H54 (cell line): ENCODE measurements at regions not wholly inside any gene's neighbourhood (a gene's known extent, or its start where the extent isn't known, plus 50 kb on each side); places are given as distances from the start of the nearest gene placed in this dataset.
"Not testable (repeated sequence)": the region's sequence is repeated elsewhere in the genome, so short reads cannot be mapped to it uniquely, and the experiment has no call there.

Source experiments
- DNase-seq: peaks from one replicate; pipeline ENCODE4 v3.0.0; 2011; ENCODE audit warnings: low spot score, mixed read lengths; ENCODE audit not compliant: insufficient read length
- FAIRE-seq: peaks from 3 replicates; lab custom pipeline; 2011; peaks lifted over from hg19 to GRCh38; lab: Jason Lieb, UNC
- POLR2A ChIP-seq: IDR thresholded peaks from 2 replicates; pipeline ENCODE4 v1.6.1; 2011; ENCODE audit warnings: low read depth, mild to moderate bottlenecking, low read length

GRCh38 chr3:34511891-34512290 lies 713.5 kb downstream of the PDCD6IP start:
- no peak for DNase-seq
- TF ChIP-seq POLR2A: no peak
- no peak for FAIRE-seq

- DNase-seq, FAIRE-seq: not testable (repeated sequence)
These were observed 720.6 kb downstream of the PDCD6IP start for GRCh38 chr3:34519008-34519407.

GRCh38 chr3:34531156-34531555 lies 732.7 kb downstream of the PDCD6IP start:
- FAIRE-seq (no peak), DNase-seq (no peak)
- no peak for TF ChIP-seq POLR2A

- FAIRE-seq (no peak), DNase-seq (no peak)
- TF ChIP-seq POLR2A: no peak
These were observed 735.0 kb downstream of the PDCD6IP start for GRCh38 chr3:34533451-34533850.

- DNase-seq (no peak), FAIRE-seq (no peak)
- TF ChIP-seq POLR2A: no peak
These were observed 735.6 kb downstream of the PDCD6IP start for GRCh38 chr3:34534013-34534412.

GRCh38 chr3:34544136-34544535 lies 745.7 kb downstream of the PDCD6IP start:
- FAIRE-seq (no peak), DNase-seq (no peak)
- no peak for TF ChIP-seq POLR2A

GRCh38 chr3:34547297-34547920 lies 749.0 kb downstream of the PDCD6IP start:
- no peak for DNase-seq
- no peak for FAIRE-seq

GRCh38 chr3:34567266-34567665 lies 768.8 kb downstream of the PDCD6IP start:
- DNase-seq (no peak), FAIRE-seq (no peak)
- no peak for TF ChIP-seq POLR2A

More at GRCh38 chr3:34547297-34547920, 749.0 kb downstream of the PDCD6IP start:
- TF ChIP-seq POLR2A: no peak

GRCh38 chr3:34568766-34569165 lies 770.3 kb downstream of the PDCD6IP start:
- TF ChIP-seq POLR2A: no peak
- FAIRE-seq: no peak
- DNase-seq: no peak

GRCh38 chr3:34569437-34569836 lies 771.0 kb downstream of the PDCD6IP start:
- TF ChIP-seq POLR2A: no peak
- FAIRE-seq (no peak), DNase-seq (no peak)

- FAIRE-seq: no peak
- no peak for TF ChIP-seq POLR2A
These were observed 772.7 kb downstream of the PDCD6IP start for GRCh38 chr3:34570916-34571705.

GRCh38 chr3:34571714-34572113 lies 773.3 kb downstream of the PDCD6IP start:
- DNase-seq: no peak
- no peak for FAIRE-seq

More at GRCh38 chr3:34570916-34571705, 772.7 kb downstream of the PDCD6IP start:
- no peak for DNase-seq

GRCh38 chr3:34575776-34576175 lies 777.3 kb downstream of the PDCD6IP start:
- no peak for FAIRE-seq
- TF ChIP-seq POLR2A: no peak
- no peak for DNase-seq

More at GRCh38 chr3:34571714-34572113, 773.3 kb downstream of the PDCD6IP start:
- no peak for TF ChIP-seq POLR2A

- FAIRE-seq (no peak), DNase-seq (no peak)
- no peak for TF ChIP-seq POLR2A
These were observed 783.6 kb downstream of the PDCD6IP start for GRCh38 chr3:34582055-34582454.

- FAIRE-seq: no peak
- TF ChIP-seq POLR2A: no peak
- DNase-seq: no peak
These were observed 785.0 kb downstream of the PDCD6IP start for GRCh38 chr3:34583451-34583850.
